Hepatocyte (in vitro differentiated cells): ENCODE measurements at regions not wholly inside any gene's neighbourhood (a gene's known extent, or its start where the extent isn't known, plus 50 kb on each side); places are given as distances from the start of the nearest gene placed in this dataset.
A peak's percentile ranks its signal among the peaks of the same experiment; 100 is the strongest.

ENCODE experiments used
- DNase-seq: peaks from one replicate; pipeline ENCODE4 v3.0.0-alpha.2; 2016; ENCODE audit warnings: low spot score
- H2AFZ ChIP-seq: fragments of 200-600 bp; sonication (generic); 2 replicates; pipeline ENCODE4 v1.6.0; 2016; ENCODE audit warnings: antibody characterized with exemption, mild to moderate bottlenecking
- H3K27ac ChIP-seq: fragments of 200-600 bp; sonication (generic); 2 replicates; pipeline ENCODE4 v1.5.1; 2016; ENCODE audit warnings: mild to moderate bottlenecking
- H3K27me3 ChIP-seq: fragments of 200-600 bp; sonication (generic); 2 replicates; pipeline ENCODE4 v1.6.1; 2016
- H3K36me3 ChIP-seq: fragments of 200-600 bp; sonication (generic); replicated peaks from 2 replicates; pipeline ENCODE4 v1.5.1; 2016; ENCODE audit warnings: low read depth; ENCODE audit not compliant: insufficient read depth
- H3K4me1 ChIP-seq: fragments of 200-600 bp; sonication (generic); 2 replicates; pipeline ENCODE4 v1.5.1; 2016; ENCODE audit warnings: mild to moderate bottlenecking, moderate library complexity; ENCODE audit not compliant: insufficient read depth
- H3K4me2 ChIP-seq: fragments of 200-600 bp; sonication (generic); 2 replicates; pipeline ENCODE4 v1.6.0; 2016
- H3K4me3 ChIP-seq: fragments of 200-600 bp; sonication (generic); 2 replicates; pipeline ENCODE4 v1.5.1; 2016; ENCODE audit warnings: mild to moderate bottlenecking
- H3K79me2 ChIP-seq: fragments of 200-600 bp; sonication (generic); 2 replicates; pipeline ENCODE4 v1.6.0; 2017; ENCODE audit warnings: mild to moderate bottlenecking
- H3K9me2 ChIP-seq: fragments of 200-600 bp; sonication (generic); replicated peaks from 2 replicates; pipeline ENCODE4 v1.6.0; 2017; ENCODE audit warnings: mild to moderate bottlenecking; ENCODE audit not compliant: insufficient read depth
- H3K9me3 ChIP-seq: fragments of 200-600 bp; sonication (generic); 2 replicates; pipeline ENCODE4 v1.5.1; 2016; ENCODE audit warnings: low read depth, mild to moderate bottlenecking
- H4K20me1 ChIP-seq: fragments of 200-600 bp; sonication (generic); 2 replicates; pipeline ENCODE4 v1.6.0; 2016; ENCODE audit warnings: mild to moderate bottlenecking; ENCODE audit not compliant: insufficient read depth, poor library complexity, severe bottlenecking
- EZH2 ChIP-seq: fragments of 200-600 bp; sonication (generic); IDR thresholded peaks from 2 replicates; pipeline ENCODE4 v1.6.1; 2016; ENCODE audit warnings: antibody characterized with exemption, mild to moderate bottlenecking, borderline replicate concordance
- EZH2phosphoT487 ChIP-seq: fragments of 200-600 bp; sonication (generic); IDR thresholded peaks from one replicate; pipeline ENCODE4 v1.6.1; 2018; ENCODE audit warnings: antibody characterized with exemption, mild to moderate bottlenecking, low read depth, moderate library complexity; ENCODE audit not compliant: unreplicated experiment, severe bottlenecking
- WGBS: methylation state at CpG from one replicate; pipeline ENCODE4 v1.1.6; 2016; ENCODE audit warnings: low lambda C conversion rate; ENCODE audit errors: missing lambda C conversion rate; 5-methylcytosine and 5-hydroxymethylcytosine counted together
- TF ChIP-seq, protein P1 (sequence below): fragments of 200-600 bp; sonication (generic); IDR thresholded peaks from 2 replicates; pipeline ENCODE4 v1.5.1; 2016; ENCODE audit warnings: antibody characterized with exemption, mild to moderate bottlenecking; ENCODE audit not compliant: poor library complexity

DNA sequence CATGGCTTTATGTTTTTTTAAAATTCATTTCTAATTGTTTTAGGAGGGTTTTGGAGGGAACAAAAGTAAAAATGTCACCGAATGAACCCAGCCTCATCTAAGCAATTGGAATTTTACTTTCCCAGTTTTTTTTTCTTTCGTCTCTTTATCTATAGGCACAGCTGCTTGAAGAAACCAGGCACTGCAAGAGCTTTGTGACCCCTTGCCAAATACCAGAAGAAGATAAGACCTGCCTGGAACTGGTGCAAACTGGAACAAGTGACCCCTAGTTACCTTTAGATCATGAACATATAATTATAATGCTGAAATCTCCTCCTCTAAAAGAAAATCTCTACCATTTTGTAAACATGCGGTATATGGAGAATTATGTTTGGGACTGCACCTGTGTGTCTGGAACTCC lies 100.9 kb downstream of the TSN start:
- Histone ChIP-seq H3K27ac (no peak overlapping the region), H3K4me2 (no peak overlapping the region), H3K4me1 (no peaks in the 10 kb centered on the region), H3K36me3 (no peaks in the 10 kb centered on the region), H4K20me1 (no peaks in the 10 kb centered on the region), H3K9me3 (no peaks in the 10 kb centered on the region), H2AFZ (no peak overlapping the region), H3K27me3 (no peaks in the 10 kb centered on the region), H3K9me2 (no peaks in the 10 kb centered on the region), H3K4me3 (no peak overlapping the region), H3K79me2 (no peaks in the 10 kb centered on the region)
- WGBS, result 51% methylated on average over 3 of the region's 3 CpGs
- TF ChIP-seq EZH2 (no peak), EZH2phosphoT487 (no peak)
- TF ChIP-seq, protein P1, sequence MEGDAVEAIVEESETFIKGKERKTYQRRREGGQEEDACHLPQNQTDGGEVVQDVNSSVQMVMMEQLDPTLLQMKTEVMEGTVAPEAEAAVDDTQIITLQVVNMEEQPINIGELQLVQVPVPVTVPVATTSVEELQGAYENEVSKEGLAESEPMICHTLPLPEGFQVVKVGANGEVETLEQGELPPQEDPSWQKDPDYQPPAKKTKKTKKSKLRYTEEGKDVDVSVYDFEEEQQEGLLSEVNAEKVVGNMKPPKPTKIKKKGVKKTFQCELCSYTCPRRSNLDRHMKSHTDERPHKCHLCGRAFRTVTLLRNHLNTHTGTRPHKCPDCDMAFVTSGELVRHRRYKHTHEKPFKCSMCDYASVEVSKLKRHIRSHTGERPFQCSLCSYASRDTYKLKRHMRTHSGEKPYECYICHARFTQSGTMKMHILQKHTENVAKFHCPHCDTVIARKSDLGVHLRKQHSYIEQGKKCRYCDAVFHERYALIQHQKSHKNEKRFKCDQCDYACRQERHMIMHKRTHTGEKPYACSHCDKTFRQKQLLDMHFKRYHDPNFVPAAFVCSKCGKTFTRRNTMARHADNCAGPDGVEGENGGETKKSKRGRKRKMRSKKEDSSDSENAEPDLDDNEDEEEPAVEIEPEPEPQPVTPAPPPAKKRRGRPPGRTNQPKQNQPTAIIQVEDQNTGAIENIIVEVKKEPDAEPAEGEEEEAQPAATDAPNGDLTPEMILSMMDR, result no peak
- DNase-seq, result no peak

DNA sequence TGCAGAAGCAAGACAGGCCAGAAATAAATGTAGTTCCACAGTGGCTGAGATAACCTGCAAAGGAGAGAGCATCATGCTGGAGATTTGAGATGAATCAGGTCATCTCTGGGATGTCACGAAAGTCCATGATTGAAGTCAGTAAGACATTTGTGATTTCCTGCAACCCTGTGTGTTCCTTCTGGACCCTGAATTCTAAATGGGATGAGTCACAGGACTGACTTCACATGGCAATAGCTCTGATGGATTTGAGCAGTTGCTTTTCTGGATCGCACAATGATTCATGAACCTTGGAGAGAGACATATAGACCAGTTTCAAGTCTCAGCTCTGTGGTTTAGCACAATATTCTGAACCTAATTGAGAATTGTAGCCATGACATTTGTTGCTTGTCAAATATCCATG lies 102.9 kb downstream of the TSN start:
- Histone ChIP-seq H3K79me2 (no peaks in the 10 kb centered on the region), H3K9me2 (no peaks in the 10 kb centered on the region), H3K4me1 (no peaks in the 10 kb centered on the region), H3K27me3 (no peaks in the 10 kb centered on the region), H3K4me3 (no peak overlapping the region), H2AFZ (no peak overlapping the region), H3K9me3 (no peaks in the 10 kb centered on the region), H3K27ac (no peak overlapping the region), H4K20me1 (no peaks in the 10 kb centered on the region), H3K4me2 (no peak overlapping the region), H3K36me3 (no peaks in the 10 kb centered on the region)
- WGBS, result 91% methylated on average over 2 of the region's 2 CpGs
- no peak for DNase-seq
- TF ChIP-seq EZH2, result no peak
- TF ChIP-seq, protein P1, result no peak
- TF ChIP-seq EZH2phosphoT487, result no peak

DNA sequence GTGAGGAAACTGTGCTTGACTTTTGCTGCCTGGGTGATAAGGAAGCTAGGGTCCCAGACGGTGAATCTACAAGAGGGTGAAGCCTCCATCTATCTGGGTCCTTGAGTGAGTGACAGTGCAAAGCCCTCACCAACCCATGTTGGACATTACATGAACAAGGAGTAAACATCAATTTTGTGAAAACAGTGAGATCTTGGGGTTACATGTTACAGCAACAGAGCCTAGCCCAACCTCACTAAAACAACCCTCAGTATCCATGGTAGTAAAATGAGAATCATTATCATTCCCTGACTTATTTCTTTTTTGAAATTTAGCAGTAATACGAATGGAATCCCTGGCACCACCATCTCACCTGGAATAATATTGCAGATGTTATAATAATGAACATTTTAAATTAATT lies 103.4 kb downstream of the TSN start:
- H2AFZ ChIP-seq, result no peak overlapping the region
- no peaks in the 10 kb centered on the region for H4K20me1 ChIP-seq
- no peaks in the 10 kb centered on the region for H3K9me2 ChIP-seq
- no peaks in the 10 kb centered on the region for H3K4me1 ChIP-seq
- no peaks in the 10 kb centered on the region for H3K79me2 ChIP-seq
- no peaks in the 10 kb centered on the region for H3K27me3 ChIP-seq
- TF ChIP-seq, protein P1, result no peak
- no peak overlapping the region for H3K4me2 ChIP-seq
- no peak overlapping the region for H3K4me3 ChIP-seq
- 92% methylated on average over 2 of the region's 2 CpGs for WGBS
- no peaks in the 10 kb centered on the region for H3K36me3 ChIP-seq
- no peak for DNase-seq
- no peak overlapping the region for H3K27ac ChIP-seq
- H3K9me3 ChIP-seq, result no peaks in the 10 kb centered on the region

DNA sequence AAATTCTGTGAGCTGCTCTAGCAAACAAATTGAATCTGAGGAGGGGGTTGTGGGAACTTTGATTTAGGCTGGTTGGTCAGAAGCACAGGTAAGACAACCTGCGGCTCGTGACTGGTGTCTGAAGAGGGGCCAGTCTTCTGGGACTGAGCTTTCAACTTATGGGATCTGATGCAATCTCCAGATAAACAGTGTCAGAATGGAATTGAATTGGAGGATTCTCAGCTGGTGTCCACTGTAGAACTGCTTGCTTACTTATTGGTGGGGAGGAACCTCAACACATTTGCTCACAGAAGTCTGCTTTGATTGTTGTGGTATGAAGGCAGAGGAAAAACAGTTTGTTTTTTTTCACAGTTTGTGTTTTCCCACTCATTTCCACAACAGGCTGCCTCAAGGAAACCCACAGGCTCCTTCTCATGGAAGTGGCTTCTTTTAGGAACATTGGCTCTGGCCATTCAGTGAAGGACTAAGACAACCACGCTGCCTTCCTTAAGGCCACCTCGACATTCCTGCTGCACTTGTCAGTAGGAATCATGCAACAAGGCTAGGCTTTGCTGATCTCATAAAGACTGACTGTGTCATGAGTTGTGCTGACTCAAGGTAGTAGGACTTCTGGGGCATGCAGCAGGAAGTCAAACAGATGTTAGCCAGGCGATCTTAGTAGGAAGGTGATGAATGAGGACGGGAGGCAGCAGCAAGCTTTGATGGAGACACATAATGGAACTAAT lies 104.7 kb downstream of the TSN start:
- H3K27ac ChIP-seq, result no peak overlapping the region
- no peaks in the 10 kb centered on the region for H3K36me3 ChIP-seq
- no peaks in the 10 kb centered on the region for H3K27me3 ChIP-seq
- no peaks in the 10 kb centered on the region for H3K9me3 ChIP-seq
- no peak overlapping the region for H3K4me3 ChIP-seq
- no peak overlapping the region for H2AFZ ChIP-seq
- TF ChIP-seq EZH2phosphoT487 (no peak), EZH2 (no peak)
- TF ChIP-seq, protein P1, result no peak
- no peaks in the 10 kb centered on the region for H3K9me2 ChIP-seq
- no peaks in the 10 kb centered on the region for H4K20me1 ChIP-seq
- no peaks in the 10 kb centered on the region for H3K79me2 ChIP-seq
- H3K4me2 ChIP-seq, result no peak overlapping the region
- peak; percentile 31 for DNase-seq
- WGBS, result 68% methylated on average over 6 of the region's 6 CpGs
- no peaks in the 10 kb centered on the region for H3K4me1 ChIP-seq
